Nephron progenitor cell (in vitro differentiated cells): ENCODE measurements at regions not wholly inside any gene's neighbourhood (a gene's known extent, or its start where the extent isn't known, plus 50 kb on each side); places are given as distances from the start of the nearest gene placed in this dataset.

Source experiments
- DNase-seq: peaks from one replicate; pipeline ENCODE4 v3.0.0; 2021
- H3K27ac Mint-ChIP-seq: 2 replicates; pipeline ENCODE4 v1.8.0; 2021; ENCODE audit warnings: mild to moderate bottlenecking, moderate library complexity, mixed read lengths
- H3K27me3 Mint-ChIP-seq: 2 replicates; pipeline ENCODE4 v1.8.0; 2021; ENCODE audit warnings: mild to moderate bottlenecking, low read depth, mixed read lengths; ENCODE audit not compliant: poor library complexity
- H3K36me3 Mint-ChIP-seq: 2 replicates; pipeline ENCODE4 v1.8.0; 2021; ENCODE audit warnings: low read depth, mixed read lengths
- H3K4me1 Mint-ChIP-seq: 2 replicates; pipeline ENCODE4 v1.8.0; 2021; ENCODE audit warnings: mixed read lengths
- H3K4me3 Mint-ChIP-seq: 2 replicates; pipeline ENCODE4 v1.8.0; 2021; ENCODE audit warnings: mild to moderate bottlenecking, moderate library complexity, mixed read lengths
- H3K9me3 Mint-ChIP-seq: 2 replicates; pipeline ENCODE4 v1.8.0; 2021; ENCODE audit warnings: mild to moderate bottlenecking, moderate library complexity, mixed read lengths
- TF ChIP-seq, protein P1 (sequence below): fragments of 200-600 bp; sonication (generic); IDR thresholded peaks from 2 replicates; pipeline ENCODE4 v1.5.0; 2021; ENCODE audit warnings: antibody characterized with exemption

DNA sequence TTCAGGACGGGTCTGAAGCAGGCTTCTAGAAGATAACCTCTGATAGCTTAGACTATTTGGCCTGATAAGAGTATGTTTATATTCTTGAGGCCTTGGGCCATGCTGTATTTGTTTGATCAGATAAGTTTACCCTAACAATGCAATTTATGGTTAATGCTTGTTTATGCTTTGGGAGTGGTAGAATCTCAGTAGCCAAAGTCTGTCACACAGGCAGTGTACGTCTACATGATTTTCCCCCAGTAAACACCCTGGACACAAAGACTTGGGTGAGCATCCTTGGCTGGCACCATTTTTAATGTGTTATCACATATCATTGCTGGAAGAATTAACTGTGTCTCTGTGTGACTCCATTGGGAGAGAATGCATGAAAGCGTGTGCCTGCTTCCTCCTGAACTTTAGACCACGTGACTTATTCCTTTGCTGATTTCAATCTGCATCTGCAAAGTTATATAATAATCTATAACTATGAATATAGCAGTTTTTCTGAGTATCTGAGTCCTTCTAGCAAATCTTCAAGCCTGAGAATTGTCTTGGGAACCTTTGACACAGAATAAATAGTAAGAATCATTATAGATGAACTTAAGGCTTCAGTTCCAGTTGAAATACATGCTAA, 172.4 kb downstream of the CASP12 start:
- DNase-seq: no peak
- Mint-ChIP-seq H3K36me3 (no peaks in the 10 kb centered on the region), H3K4me1 (no peaks in the 10 kb centered on the region), H3K4me3 (no peak overlapping the region), H3K27ac (no peak overlapping the region), H3K9me3 (peaks cover 17% of the 10 kb centered on the region), H3K27me3 (no peaks in the 10 kb centered on the region)
- TF ChIP-seq, protein P1, sequence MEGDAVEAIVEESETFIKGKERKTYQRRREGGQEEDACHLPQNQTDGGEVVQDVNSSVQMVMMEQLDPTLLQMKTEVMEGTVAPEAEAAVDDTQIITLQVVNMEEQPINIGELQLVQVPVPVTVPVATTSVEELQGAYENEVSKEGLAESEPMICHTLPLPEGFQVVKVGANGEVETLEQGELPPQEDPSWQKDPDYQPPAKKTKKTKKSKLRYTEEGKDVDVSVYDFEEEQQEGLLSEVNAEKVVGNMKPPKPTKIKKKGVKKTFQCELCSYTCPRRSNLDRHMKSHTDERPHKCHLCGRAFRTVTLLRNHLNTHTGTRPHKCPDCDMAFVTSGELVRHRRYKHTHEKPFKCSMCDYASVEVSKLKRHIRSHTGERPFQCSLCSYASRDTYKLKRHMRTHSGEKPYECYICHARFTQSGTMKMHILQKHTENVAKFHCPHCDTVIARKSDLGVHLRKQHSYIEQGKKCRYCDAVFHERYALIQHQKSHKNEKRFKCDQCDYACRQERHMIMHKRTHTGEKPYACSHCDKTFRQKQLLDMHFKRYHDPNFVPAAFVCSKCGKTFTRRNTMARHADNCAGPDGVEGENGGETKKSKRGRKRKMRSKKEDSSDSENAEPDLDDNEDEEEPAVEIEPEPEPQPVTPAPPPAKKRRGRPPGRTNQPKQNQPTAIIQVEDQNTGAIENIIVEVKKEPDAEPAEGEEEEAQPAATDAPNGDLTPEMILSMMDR: no peak

DNA sequence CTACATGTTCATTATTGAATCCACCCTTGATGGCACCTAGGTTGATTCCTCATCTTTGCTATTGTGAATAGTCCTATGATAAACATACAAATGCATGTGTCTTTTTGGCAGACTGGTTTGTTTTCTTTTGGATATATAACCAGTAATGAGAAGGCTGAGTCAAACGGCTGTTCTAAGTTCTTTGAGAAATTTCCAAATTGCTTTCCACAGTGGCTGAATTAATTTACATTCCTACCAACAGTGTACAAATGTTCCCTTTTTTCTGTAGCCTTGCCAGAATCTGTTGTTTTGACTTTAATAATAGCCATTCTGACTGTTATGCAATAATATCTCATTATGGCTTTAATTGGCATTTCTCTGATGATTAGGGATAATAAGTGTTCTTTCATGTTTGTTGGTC, 184.9 kb downstream of the CASP12 start:
- Mint-ChIP-seq H3K4me3 (no peak overlapping the region), H3K4me1 (no peaks in the 10 kb centered on the region), H3K27me3 (no peaks in the 10 kb centered on the region), H3K27ac (no peak overlapping the region), H3K36me3 (no peaks in the 10 kb centered on the region), H3K9me3 (no peaks in the 10 kb centered on the region)
- TF ChIP-seq, protein P1: no peak
- no peak for DNase-seq

DNA sequence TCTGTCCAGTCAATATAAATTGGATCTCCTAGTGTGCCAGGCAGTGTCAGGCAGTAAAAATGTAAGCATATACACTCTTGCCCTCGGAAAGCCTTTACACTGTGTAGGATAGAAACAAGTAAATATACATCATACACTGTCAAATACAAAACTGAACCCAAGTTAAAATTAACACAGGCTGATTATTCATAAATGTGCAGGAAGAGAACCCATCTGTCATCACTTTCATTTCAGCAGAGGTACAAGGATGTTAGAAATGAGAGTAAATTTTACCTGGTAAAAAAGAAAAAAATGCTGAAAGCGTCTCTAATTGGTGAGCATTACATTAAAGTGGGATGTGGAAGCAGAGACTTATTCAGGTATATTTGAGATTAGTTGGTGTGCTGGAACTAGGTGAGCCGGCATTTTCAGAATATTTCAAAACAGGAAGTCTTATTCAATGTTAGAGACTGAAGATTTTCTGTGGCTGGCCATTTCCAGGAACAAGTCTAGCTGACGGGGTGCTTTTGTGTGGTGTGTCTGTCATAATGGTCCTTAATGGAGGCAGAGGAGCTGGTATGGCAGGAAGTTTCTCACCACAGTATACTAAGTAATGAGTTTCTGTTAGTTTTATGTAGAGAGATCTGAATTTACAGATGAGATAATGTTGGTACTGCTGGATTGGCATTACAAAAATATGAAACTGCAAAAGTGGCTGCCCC, 192.6 kb downstream of the CASP12 start:
- TF ChIP-seq, protein P1: no peak
- no peaks in the 10 kb centered on the region for H3K4me1 Mint-ChIP-seq
- H3K36me3 Mint-ChIP-seq: no peaks in the 10 kb centered on the region
- no peak for DNase-seq
- no peaks in the 10 kb centered on the region for H3K27me3 Mint-ChIP-seq
- H3K27ac Mint-ChIP-seq: no peak overlapping the region
- H3K9me3 Mint-ChIP-seq: no peaks in the 10 kb centered on the region
- no peak overlapping the region for H3K4me3 Mint-ChIP-seq

DNA sequence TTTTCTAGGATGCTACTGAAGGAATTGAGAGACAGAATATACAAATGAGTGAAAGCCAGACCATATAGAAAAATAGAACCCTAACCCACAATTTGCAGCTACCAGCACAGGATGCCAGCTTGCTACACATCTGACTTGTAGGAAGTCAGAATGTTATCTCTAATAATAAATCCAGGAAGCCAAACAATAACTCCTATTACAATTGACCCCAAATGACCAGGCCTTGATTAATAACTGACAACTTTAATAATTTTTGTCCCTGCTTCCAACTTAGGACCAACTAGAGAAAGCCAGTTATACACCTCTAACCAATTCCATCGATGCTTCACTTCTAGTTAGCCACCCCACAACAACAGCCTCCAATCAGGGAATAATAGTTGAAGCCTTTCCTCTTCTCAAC, 193.4 kb downstream of the CASP12 start:
- Mint-ChIP-seq H3K9me3 (no peaks in the 10 kb centered on the region), H3K4me1 (no peaks in the 10 kb centered on the region), H3K27me3 (no peaks in the 10 kb centered on the region), H3K4me3 (no peak overlapping the region), H3K36me3 (no peaks in the 10 kb centered on the region), H3K27ac (no peak overlapping the region)
- TF ChIP-seq, protein P1: no peak
- no peak for DNase-seq

DNA sequence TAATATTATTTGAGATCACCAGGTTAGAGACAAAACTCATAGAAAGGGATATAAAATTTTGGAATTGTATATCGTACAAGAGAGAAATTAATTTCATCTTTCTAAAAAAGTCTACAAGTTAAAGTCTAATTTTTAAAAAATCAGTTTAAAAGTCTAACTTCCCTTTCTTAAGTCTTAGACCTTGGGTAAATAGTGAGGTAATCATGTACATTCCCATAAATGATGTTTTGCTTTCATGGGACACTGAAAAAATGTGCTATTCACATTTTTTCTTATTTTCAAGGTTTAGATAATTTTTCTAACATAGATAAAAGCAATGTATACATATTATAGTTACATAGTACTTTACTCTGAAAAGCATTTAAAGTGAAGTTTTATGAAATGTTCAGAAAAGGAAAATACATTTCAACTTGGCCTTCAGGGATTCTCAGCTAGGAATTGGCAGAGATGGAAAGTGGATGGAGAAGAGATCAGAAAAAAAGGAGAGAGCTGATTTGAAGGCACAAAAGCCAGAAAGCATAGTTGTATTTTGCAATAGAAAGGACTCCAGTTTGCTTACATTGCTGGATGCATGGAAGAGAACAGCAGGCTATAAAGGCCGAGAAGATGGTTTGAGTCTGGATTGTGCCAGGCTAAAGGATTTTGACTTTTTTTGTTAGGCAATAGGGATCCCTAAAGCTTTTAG, 194.0 kb downstream of the CASP12 start:
- Mint-ChIP-seq H3K27me3 (no peaks in the 10 kb centered on the region), H3K4me3 (no peak overlapping the region), H3K27ac (no peak overlapping the region), H3K4me1 (no peaks in the 10 kb centered on the region), H3K9me3 (no peaks in the 10 kb centered on the region), H3K36me3 (no peaks in the 10 kb centered on the region)
- TF ChIP-seq, protein P1: no peak
- no peak for DNase-seq
